OCI-LY1 (cell line): ENCODE measurements at regions not wholly inside any gene's neighbourhood (a gene's known extent, or its start where the extent isn't known, plus 50 kb on each side); places are given as distances from the start of the nearest gene placed in this dataset.

ENCODE experiments used
- EZH2 ChIP-seq: fragments of 200-600 bp; sonication (generic), shearing (Covaris generic); IDR thresholded peaks from 2 replicates; pipeline ENCODE4 v1.8.0; 2017; ENCODE audit warnings: borderline replicate concordance, mixed run types, mild to moderate bottlenecking, antibody characterized with exemption, low read length, moderate library complexity, mixed read lengths
- TF ChIP-seq, protein P1 (sequence below): fragments of 200-600 bp; sonication (generic), shearing (Covaris generic); IDR thresholded peaks from 2 replicates; pipeline ENCODE4 v1.5.1; 2017; ENCODE audit warnings: mild to moderate bottlenecking, antibody characterized with exemption, low read length, moderate library complexity, mixed read lengths

- TF ChIP-seq, protein P1, sequence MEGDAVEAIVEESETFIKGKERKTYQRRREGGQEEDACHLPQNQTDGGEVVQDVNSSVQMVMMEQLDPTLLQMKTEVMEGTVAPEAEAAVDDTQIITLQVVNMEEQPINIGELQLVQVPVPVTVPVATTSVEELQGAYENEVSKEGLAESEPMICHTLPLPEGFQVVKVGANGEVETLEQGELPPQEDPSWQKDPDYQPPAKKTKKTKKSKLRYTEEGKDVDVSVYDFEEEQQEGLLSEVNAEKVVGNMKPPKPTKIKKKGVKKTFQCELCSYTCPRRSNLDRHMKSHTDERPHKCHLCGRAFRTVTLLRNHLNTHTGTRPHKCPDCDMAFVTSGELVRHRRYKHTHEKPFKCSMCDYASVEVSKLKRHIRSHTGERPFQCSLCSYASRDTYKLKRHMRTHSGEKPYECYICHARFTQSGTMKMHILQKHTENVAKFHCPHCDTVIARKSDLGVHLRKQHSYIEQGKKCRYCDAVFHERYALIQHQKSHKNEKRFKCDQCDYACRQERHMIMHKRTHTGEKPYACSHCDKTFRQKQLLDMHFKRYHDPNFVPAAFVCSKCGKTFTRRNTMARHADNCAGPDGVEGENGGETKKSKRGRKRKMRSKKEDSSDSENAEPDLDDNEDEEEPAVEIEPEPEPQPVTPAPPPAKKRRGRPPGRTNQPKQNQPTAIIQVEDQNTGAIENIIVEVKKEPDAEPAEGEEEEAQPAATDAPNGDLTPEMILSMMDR, result no peak
- no peak for TF ChIP-seq EZH2
These were observed 136.3 kb upstream of the ANKRD55 start for GRCh38 chr5:56369361-56369811.
